ENCODE measurements at regions not wholly inside any gene's neighbourhood (a gene's known extent, or its start where the extent isn't known, plus 50 kb on each side); places are given as distances from the start of the nearest gene placed in this dataset.

- Histone ChIP-seq H3K27ac (ENCODE audit: insufficient read depth, low read depth, low read length) (no peak overlapping the region), H3K9ac (replicated peaks; ENCODE audit: extremely low read depth, insufficient read depth, low read length) (no peak overlapping the region), H3K9me1 (replicated peaks; ENCODE audit: control insufficient read depth, extremely low read depth, insufficient read depth, low read length) (no peaks in the 10 kb centered on the region), H3K4me1 (ENCODE audit: control insufficient read depth, extremely low read depth, insufficient read depth, low read length) (no peaks in the 10 kb centered on the region), H3K79me2 (ENCODE audit: control insufficient read depth, insufficient read depth, low read length) (no peaks in the 10 kb centered on the region), H3K4me2 (ENCODE audit: insufficient read depth, low read length) (no peak overlapping the region), H4K20me1 (replicated peaks; ENCODE audit: control insufficient read depth, extremely low read depth, insufficient read depth, low read length) (no peaks in the 10 kb centered on the region), H3K9me3 (replicated peaks; ENCODE audit: control insufficient read depth, insufficient read depth, low read length) (no peaks in the 10 kb centered on the region), H2AFZ (ENCODE audit: low read depth, low read length) (no peak overlapping the region), H3K27me3 (ENCODE audit: control insufficient read depth in 2 of 2, insufficient read depth in 2 of 2, low read length in 2 of 2) (peaks cover 0 to 3% of the 10 kb centered on the region in 2 experiments), H3K36me3 (ENCODE audit: control insufficient read depth in 2 of 2, extremely low read depth in 1 of 2, insufficient read depth in 2 of 2, low read length in 2 of 2) (no peaks in the 10 kb centered on the region), H3K4me3 (replicated peaks in 1 of 3; ENCODE audit: insufficient read depth in 1 of 3, low read depth in 1 of 3, low read length in 3 of 3) (no peak overlapping the region)
- ChIA-PET CTCF (interaction anchor here (0.7 to 0.9 kb wide), 2 partner anchors 9 to 1261 kb away, joined by 3 to 4 read pairs; no protein-coding TSS in a partner anchor), POLR2A (interaction anchor here (0.6 kb wide), 1 partner anchor 21 kb away, joined by 4 read pairs; no protein-coding TSS in a partner anchor)
- no TSS peak for BruUV-seq (replicated peaks)
- intact Hi-C loops (cut with micrococcal nuclease) (no loop called here), dilution Hi-C loops (cut with MboI; ENCODE audit: extremely low pct_ligation_motif_present, low sequenced_read_pairs) (no loop called here)
- TF ChIP-seq MYC (IDR thresholded peaks at IDR 0.05; ENCODE audit: low read depth, low read length) (no peak), POLR2AphosphoS5 (IDR thresholded peaks at IDR 0.05; ENCODE audit: insufficient read depth, low read depth, low read length) (no peak), FOS (IDR thresholded peaks at IDR 0.05; ENCODE audit: borderline replicate concordance, insufficient read depth, low read length) (no peak), EZH2 (IDR thresholded peaks at IDR 0.05; ENCODE audit: borderline replicate concordance, low read depth, low read length, severe bottlenecking) (no peak), JUN (IDR thresholded peaks at IDR 0.05; ENCODE audit: borderline replicate concordance, insufficient read depth, insufficient read length, low read depth) (no peak)
- FAIRE-seq, result no peak
- DNase-seq (ENCODE audit: low read depth, low spot score), result no peak
Measured at GRCh38 chr13:34776390-34776981, 165.6 kb upstream of the NBEA start.

- no peak overlapping the region for H3K4me3 ChIP-seq (replicated peaks in 1 of 3; ENCODE audit: insufficient read depth in 1 of 3, low read depth in 1 of 3, low read length in 3 of 3)
- dilution Hi-C loops (cut with MboI; ENCODE audit: extremely low pct_ligation_motif_present, low sequenced_read_pairs), result no loop called here
- BruUV-seq (replicated peaks), result no TSS peak
- peaks cover 0 to 2% of the 10 kb centered on the region in 2 experiments for H3K27me3 ChIP-seq (ENCODE audit: control insufficient read depth in 2 of 2, insufficient read depth in 2 of 2, low read length in 2 of 2)
- H3K9ac ChIP-seq (replicated peaks; ENCODE audit: extremely low read depth, insufficient read depth, low read length), result no peak overlapping the region
- H3K9me3 ChIP-seq (replicated peaks; ENCODE audit: control insufficient read depth, insufficient read depth, low read length), result no peaks in the 10 kb centered on the region
- no peak for FAIRE-seq
- no peaks in the 10 kb centered on the region for H3K79me2 ChIP-seq (ENCODE audit: control insufficient read depth, insufficient read depth, low read length)
- POLR2A ChIA-PET, result no interaction called here
- no peaks in the 10 kb centered on the region for H3K36me3 ChIP-seq (ENCODE audit: control insufficient read depth in 2 of 2, extremely low read depth in 1 of 2, insufficient read depth in 2 of 2, low read length in 2 of 2)
- H4K20me1 ChIP-seq (replicated peaks; ENCODE audit: control insufficient read depth, extremely low read depth, insufficient read depth, low read length), result no peaks in the 10 kb centered on the region
- intact Hi-C loops (cut with micrococcal nuclease), result no loop called here
- no peak overlapping the region for H3K27ac ChIP-seq (ENCODE audit: insufficient read depth, low read depth, low read length)
- TF ChIP-seq EZH2 (IDR thresholded peaks at IDR 0.05; ENCODE audit: borderline replicate concordance, low read depth, low read length, severe bottlenecking) (no peak), MAX (IDR thresholded peaks at IDR 0.05; ENCODE audit: insufficient read depth, insufficient read length) (no peak), CTCF (IDR thresholded peaks at IDR 0.05; ENCODE audit: extremely low read depth in 1 of 2, insufficient read depth in 1 of 2, low read depth in 1 of 2, low read length in 2 of 2) (no peak), FOS (IDR thresholded peaks at IDR 0.05; ENCODE audit: borderline replicate concordance, insufficient read depth, low read length) (no peak), GATA2 (IDR thresholded peaks at IDR 0.05; ENCODE audit: insufficient read depth, insufficient read length, low read depth, low read length) (no peak), JUN (IDR thresholded peaks at IDR 0.05; ENCODE audit: borderline replicate concordance, insufficient read depth, insufficient read length, low read depth) (no peak), POLR2AphosphoS5 (IDR thresholded peaks at IDR 0.05; ENCODE audit: insufficient read depth, low read depth, low read length) (no peak), POLR2A (IDR thresholded peaks at IDR 0.05; ENCODE audit: low read depth, low read length) (no peak)
- H3K4me2 ChIP-seq (ENCODE audit: insufficient read depth, low read length), result no peak overlapping the region
- CTCF ChIA-PET, result interaction anchor here (0.7 kb wide), 1 partner anchor 1260 kb away, joined by 3 read pairs; no protein-coding TSS in a partner anchor
- no peaks in the 10 kb centered on the region for H3K4me1 ChIP-seq (ENCODE audit: control insufficient read depth, extremely low read depth, insufficient read depth, low read length)
- H3K9me1 ChIP-seq (replicated peaks; ENCODE audit: control insufficient read depth, extremely low read depth, insufficient read depth, low read length), result no peaks in the 10 kb centered on the region
- H2AFZ ChIP-seq (ENCODE audit: low read depth, low read length), result no peak overlapping the region
- DNase-seq (ENCODE audit: low read depth, low spot score), result no peak
Measured at GRCh38 chr13:34777089-34777913, 164.8 kb upstream of the NBEA start.
